GM18861 (cell line): ENCODE measurements at regions not wholly inside any gene's neighbourhood (a gene's known extent, or its start where the extent isn't known, plus 50 kb on each side); places are given as distances from the start of the nearest gene placed in this dataset.

Source experiments
- ATAC-seq: cut with Tn5 transposase; IDR thresholded peaks from one replicate; pipeline ENCODE4 v1.9.1; 2021; ENCODE audit not compliant: unreplicated experiment

DNA sequence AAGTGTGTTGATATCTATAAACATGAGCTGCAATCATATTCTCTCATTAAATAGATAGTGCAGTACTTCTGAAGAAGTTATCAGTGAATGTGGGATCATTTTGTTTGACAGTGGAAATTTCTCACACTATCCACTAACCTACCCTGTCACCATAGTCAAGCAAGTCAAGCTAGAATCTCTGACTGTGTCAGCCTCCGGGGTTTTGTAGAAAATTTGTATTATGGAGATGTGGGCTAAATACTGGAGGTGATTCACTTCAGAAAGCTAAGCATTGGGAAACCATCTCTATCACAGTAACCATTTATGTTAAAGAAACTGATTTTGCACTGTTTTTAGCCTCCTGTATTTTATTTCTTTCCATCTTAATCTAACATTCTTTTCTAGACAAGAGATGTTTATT lies 126.6 kb upstream of the CREB1 start:
- no peak for ATAC-seq

DNA sequence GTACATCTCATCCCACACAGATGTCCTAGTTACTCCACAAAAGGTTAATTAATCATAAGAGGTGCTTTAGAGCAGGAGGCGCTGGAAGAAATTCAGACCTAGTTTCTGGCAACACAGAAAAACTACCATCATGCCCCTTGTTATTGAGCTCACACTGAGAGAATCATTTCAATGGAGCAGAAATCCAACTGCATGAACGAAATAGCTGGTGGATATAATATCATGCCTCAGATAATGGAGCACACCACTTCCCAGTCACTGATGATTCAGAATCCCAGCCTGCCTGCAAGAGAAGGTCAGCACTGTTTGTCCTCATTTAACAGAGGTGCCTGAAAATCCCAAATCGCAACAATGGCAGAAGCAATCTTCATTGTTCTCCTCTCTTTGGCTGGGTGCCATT lies 125.8 kb upstream of the CREB1 start:
- ATAC-seq: no peak

DNA sequence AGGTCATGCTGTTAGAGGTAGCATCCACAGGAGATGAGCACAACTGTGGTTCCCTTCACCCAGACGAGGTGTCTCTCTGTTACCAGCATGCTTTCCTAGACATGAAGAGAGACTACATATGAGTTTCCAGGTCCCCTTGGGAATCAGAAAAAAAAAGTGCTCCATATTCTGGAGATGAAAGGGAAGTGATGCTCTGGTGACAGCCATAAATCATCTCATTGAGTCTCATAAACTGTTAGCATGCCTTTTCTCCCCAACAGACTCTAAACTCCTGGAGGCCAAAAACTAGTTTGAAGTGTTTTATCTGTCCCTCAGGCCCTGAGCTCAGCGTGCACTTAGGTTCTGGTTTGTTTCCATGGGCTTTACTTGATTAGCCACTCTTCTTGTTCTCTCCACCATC lies 124.6 kb upstream of the CREB1 start:
- ATAC-seq: no peak

DNA sequence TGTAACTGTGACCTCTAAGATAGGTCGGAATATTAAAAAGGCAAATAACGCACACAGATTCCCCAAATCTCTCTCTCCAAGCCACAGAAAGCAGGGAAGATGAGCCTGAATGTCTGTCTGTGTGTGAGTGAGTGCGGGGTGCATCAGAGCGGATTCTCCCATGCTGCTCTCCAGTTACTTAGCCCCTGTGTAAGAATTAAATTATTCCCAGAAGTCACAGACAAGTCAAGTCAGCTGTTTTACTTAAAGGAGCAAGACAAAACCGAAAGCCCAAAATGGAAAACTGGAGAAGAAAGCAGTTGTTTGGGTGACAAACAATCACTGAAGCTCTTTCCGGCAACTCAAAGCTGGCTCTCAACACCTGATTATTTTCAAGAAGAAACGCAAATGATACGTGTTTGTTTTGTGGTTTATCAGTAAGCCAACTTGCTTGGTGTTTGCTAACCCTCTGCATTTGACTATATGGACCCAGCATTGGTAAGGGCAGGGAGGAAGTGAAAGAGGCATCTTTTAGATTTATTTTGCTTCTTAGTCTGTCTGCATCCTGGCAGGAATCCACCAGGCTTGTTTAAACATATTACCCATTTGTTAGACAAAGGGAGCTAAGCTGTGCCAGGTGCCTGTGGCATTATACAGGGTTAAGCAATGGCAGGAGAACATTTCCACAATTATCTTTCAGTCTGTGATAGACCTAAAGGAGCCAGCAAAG lies 121.5 kb upstream of the CREB1 start:
- peak; percentile 95 for ATAC-seq

DNA sequence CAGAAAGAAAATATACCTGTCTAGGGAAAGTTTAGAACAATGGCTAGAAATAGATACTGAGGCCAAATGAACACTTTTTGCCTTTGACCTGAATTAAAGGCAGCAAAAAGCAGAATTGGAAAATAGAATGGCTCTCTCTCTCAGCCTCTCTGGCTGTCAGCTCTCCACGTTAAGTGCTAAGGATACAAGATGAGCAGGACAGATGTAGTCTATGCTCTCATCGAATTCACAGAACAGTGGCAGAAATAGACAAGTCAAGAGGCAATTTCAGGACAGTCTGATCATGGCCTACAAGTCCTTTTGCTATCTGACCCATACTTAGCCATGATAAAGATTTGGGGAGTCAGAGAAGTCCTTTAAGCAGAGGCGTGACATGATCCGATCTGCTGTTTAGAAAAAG lies 120.2 kb upstream of the CREB1 start:
- no peak for ATAC-seq

DNA sequence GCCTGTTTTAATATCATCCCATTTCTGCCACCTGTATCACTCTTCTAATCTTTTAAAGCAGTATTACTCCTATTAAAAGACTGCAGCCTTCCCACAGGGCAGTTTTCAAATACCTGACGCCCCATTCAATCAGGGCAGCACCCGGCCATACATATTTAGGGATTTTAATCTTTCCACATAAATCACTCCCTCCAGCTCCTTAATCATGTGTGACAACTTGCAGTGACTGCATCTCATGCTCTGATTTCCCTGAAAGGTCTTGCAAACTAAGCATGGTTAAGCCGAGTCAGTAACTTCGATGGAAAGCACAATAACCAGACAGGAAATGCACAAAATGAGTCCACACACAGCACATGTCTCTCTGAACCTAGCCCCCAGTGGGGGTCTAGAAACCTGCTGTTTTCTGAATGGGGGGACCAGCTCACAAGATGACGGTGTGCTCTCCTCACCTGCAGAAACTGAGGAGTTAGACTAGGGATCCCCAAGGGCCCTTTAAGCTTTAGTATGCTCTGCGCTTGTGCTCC lies 116.9 kb upstream of the CREB1 start:
- no peak for ATAC-seq

DNA sequence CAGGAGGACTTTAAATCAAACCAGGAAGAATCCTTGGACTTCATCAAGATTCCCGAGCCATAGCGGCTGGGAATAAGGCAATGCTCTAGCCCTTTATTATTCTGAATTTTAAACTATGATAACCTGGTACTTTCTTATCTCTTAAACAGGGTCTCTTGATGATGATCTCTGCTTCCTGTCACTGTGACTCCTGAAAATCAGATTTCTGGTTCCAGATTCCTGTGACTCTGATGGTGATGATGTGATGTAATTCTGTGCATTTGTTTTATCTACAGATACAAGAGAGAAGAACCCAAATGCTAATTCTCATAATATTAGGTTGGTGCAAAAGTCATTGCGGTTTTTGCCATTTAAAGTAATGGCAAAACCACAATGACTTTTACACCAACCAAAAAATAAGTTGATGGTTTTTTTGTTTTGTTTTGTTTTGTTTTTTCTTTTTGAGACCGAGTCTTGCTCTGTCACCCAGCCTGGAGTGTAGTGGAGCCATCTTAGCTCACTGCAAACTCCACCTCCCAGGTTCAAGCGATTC lies 116.3 kb upstream of the CREB1 start:
- ATAC-seq: no peak

DNA sequence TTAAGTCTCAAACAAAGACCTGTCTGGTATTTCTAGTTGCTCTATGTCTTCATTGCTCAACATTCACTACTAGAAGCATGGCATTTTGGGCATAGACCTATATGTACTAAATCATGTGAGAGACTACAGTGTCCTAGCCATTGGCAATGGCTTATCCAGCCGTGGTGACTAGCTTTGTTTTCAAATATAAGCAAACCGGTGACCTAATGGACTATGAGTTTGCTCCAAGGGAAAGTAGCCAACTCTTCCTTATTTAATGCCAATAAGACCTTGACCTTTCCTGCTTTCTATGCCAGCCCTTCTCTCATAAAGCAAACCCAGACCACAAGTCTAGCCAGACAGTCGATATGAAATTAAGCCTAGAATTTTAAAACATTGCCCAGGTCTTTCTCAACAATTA lies 113.7 kb upstream of the CREB1 start:
- ATAC-seq: no peak

DNA sequence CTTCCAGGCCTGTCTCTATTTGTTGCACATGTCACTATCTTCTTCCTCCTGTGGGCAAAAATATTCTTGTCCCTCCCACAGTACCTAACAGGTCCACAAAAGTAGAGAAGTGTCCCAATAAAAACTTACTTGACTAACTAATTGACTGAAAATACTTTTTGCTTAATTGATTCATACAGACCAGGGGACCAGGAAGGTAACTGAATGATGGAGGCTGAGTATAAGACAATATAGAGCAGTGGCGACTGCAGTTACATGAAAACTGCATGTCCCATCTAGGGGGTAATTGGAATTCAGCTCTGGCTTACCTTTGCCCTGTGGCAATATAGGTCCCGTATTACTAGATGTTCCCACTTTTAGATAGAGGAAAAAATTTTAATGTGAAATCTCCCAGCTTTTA lies 112.9 kb upstream of the CREB1 start:
- no peak for ATAC-seq

DNA sequence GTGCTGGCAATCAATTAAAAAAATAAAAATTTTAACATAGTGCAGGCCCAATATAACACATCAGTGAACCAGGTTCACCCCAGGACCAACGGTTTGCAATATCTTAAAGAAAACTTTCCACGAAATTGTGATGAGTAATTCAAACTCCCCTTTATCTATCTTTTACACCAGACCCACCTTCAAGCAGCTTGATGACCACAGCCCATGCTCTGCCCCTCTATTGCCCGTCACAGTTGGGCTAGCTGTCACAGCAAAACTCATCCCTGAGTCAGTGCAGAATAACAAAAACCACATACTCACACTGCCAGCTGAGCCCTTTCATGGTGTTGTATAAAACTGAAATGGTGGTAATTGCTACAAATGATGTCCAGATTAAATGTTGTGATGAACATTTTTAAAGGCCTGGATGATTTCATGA lies 112.5 kb upstream of the CREB1 start:
- no peak for ATAC-seq

DNA sequence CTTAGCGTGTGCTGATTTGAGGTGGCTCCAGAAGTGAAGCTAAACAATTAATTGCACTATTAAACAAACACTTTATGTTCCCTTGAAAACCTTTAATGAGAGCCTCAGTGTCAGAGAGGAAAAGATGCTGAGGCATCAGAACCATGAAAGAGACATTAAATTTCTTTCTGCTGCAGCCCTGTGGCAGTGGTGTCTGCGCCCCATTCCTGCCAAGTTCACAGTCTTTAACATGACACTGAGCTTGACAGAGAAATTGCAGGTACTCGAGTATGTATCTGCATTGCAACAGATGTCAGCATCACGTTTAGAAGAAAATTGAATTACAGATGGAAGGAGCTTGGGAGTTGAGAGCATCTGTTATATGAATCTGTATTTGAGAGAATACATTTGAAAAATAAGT lies 111.3 kb upstream of the CREB1 start:
- no peak for ATAC-seq

DNA sequence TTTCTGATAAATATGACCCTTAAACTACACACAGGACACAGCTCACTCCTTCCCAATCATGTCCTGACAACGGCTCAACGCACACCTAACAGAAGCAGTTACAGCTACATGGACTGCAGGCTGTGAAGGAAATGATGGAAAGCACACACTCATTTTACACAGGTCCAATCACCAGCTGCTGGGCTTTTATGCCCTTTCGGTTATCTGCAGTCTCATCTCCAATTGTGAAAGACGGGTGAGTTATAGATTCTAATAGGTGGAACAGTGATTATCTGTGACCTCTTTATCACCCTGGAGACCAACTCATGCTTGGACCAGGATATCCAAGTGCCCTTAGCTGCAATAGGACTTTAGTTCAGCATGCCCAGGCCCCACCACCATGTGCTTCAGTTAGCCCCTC lies 110.4 kb upstream of the CREB1 start:
- ATAC-seq: no peak

DNA sequence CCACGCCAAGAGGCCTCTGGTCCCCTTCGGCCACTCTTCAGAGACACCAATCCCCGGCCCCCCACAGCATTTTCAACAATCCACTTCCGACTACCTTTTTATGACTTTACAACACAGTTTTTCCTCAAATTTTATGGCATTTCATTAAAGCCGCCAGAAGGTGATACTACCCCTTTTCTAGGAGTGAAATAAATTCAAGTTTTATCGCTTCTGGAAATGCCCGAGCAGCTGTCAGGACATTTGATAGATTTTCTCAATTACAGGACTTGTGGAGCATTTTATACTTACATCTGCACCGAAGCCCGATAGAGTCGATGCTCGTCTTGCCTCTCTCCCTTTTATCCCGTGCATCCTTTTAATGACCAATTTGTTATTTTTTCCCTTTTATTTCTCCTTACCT lies 108.1 kb upstream of the CREB1 start:
- ATAC-seq: no peak

DNA sequence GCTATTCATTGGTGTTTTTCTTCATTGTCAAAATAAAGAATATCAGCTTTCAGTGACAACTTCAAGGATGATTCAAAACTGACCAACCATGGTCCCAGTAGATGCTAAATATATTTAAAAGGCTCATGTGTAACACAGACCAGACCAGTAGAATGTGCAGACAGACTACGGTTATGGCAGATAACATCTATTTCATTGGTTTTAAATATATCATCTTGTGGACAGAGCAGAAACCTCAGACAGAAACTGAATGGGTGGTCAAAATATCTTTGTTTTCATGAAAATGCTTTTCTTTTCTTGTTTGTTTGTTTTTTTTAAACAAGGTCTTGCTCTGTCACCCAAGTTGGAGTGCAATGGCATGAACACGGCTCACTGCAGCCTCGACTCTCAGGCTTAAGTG lies 107.4 kb upstream of the CREB1 start:
- ATAC-seq: no peak

DNA sequence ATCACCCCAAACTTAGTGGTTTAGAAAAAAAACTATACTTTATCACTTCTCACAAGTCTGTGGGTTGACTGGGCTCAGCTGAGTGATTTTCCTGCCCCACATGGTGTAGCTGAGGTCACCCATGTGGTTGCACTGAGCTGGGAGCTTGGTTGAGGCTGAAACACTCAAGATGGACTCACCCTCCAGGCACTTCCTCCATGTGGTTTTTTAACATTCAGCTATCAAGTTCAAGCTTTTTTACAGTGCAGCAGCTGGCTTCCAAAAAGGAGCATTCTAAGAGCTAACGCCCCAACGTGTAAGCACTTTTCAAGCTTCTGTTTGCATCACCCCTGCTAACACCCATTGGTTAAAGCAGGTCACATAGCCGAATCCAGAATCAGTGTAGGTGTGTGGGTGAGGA lies 105.9 kb upstream of the CREB1 start:
- peak; percentile 87 for ATAC-seq

DNA sequence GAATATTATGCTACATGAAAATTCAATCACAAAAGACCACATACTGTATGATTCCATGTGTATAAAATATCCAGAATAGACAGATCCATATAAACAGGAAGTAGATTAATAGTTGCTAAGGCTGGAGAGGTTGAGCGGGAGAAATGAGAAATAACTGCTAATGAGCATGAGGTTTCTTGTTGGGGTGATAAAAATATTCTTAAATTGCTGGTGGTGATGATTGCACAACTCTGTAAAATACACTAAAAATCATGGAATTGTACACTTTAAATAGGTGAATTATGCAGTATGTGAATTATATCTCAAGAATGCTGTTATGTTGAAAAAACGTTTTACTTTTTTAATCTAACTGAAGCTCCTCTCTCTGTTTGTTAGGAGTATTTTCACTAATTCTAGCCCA lies 101.8 kb upstream of the CREB1 start:
- ATAC-seq: no peak

DNA sequence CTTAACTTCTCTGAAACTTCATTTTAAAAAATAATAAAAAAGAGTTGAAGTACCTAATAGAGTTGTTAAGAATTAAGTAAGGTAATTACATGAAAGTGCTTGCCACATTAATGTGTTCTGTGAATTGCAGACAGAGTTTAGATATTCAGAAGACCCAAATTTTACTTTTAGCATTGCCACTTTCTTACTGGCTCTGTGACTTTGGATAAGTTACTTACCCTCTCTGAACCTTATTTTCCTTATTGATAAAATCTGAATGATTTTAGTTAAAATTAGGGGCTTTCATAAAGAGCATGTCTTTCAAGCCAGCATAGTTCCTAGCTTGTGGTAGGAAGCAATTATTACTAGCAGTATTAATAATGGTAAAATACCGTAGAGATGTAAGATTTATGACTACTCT lies 101.2 kb upstream of the CREB1 start:
- no peak for ATAC-seq

DNA sequence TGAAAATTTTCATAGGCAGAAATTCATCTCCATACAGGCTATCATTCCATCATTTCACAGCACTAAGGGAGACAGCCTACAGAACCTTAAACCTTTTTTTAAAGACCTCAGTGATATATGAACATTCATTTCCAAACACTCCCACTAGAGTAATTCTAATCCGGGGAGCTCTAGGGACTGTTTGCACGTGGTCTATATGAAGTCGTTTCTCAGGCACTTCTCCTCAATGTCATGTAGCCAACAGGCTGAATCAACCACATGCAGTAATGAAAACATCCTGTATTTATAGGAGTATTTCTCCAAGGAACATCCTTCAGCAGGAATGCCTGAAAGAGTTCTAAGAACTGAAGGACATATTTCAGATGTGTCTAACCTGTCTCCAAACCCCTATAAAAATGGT lies 97.3 kb upstream of the CREB1 start:
- ATAC-seq: no peak

DNA sequence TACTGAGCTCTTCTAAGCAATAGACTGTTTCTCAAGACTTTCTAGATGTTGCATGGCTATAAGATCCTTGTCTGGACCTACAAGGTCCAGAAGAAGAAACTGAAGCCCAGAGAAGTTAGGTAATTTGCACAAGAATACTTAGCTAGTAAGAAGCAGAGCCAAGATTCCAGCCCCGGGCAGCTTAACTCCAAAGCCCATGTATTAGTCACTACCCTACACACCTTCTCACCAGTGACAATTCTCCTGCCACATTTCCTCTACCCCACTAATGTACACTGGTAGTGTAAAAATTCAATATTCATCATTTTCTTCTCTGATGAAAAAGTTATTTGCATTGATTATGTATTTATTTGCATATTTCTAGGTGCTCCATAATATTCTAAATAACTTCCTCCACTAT lies 95.5 kb upstream of the CREB1 start:
- ATAC-seq: no peak

DNA sequence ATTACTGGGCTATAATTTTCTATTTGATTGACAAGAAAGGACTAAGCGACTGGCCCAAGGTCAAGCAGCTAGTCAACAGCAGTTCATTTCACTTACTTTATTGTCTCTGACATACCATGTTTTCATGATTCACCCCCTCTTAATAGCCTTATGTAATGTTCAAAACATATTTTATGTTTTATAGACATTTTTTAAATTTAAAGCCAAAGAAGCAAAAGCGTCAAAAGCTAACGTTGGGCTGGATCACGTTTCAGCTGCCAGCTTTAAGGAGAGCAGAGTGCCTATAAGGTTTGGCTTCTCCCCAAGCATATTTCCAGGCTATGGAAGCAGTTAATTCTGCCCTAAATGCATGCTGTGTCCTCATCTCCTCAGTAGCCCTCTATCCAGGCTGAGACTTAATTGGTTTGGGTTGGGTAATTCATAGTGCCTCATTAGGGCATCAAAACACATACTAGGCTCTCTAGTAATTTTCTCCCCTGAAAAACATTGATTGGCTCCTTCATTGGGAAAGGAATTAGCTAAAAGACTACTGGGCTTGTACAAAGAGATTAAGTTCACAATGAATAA lies 94.8 kb upstream of the CREB1 start:
- no peak for ATAC-seq

DNA sequence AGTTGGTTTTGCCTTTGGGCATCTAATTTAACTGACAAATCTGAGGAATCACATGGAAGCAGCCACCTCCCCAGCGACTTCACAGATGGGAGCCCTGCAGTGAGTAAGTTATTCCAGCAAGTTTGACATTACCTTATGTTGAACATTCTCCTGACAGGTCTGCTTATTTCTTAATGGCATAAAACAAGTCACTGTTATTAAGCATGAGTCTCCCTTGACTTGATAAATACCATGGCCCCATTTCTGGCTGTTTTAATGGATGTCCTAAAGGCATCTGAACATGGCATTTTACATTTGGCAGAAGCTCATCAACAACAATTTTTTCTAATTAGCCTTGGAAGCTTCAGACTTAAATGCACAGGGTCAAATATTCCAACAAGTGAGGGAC lies 92.6 kb upstream of the CREB1 start:
- ATAC-seq: no peak

DNA sequence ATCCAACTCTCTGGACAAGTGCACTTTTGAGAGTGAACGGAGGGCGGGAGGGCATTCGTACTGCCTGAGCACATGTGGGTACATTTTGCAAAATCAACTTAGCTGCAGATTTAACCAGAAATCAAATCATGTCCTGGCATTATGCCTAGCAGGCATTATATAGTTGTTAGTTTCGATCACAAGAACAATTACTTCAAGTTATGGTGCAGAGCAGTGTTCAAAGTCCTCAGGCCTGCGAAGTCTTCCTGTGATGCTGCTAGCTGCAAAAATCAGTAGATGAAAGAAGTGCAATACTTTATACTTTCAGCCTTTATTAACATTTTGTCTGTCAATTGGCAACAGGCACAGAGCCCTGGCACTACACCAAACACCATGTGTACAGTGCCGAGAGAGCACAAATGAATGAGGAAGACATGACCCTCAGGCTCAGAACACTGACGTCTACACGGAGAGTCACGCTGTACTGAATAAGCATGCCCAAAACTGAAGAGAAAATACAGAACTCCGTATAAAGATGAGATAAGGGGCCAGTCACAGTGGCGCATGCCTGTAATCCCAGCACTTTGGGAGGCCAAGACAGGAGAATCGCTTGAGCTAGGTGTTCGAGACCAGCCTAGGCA lies 92.1 kb upstream of the CREB1 start:
- no peak for ATAC-seq
